ENCODE measurements at regions not wholly inside any gene's neighbourhood (a gene's known extent, or its start where the extent isn't known, plus 50 kb on each side); places are given as distances from the start of the nearest gene placed in this dataset.

- TF ChIP-seq FOSL2 (IDR thresholded peaks at IDR 0.05; ENCODE audit: borderline replicate concordance, low read depth) (no peak), MAX (IDR thresholded peaks at IDR 0.05; ENCODE audit: low read depth) (no peak), TEAD4 (IDR thresholded peaks at IDR 0.05; ENCODE audit: borderline replicate concordance, insufficient read depth) (no peak), POLR2AphosphoS5 (IDR thresholded peaks at IDR 0.05; ENCODE audit: low read depth, low read length) (no peak), PBX3 (IDR thresholded peaks at IDR 0.05) (no peak), FOXM1 (IDR thresholded peaks at IDR 0.05; ENCODE audit: low read depth) (no peak)
- Histone ChIP-seq H3K4me1 (ENCODE audit: control insufficient read depth in 1 of 2, insufficient read depth in 2 of 2, low read depth in 1 of 2, low read length in 1 of 2) (no peaks in the 10 kb centered on the region), H3F3A (replicated peaks; ENCODE audit: insufficient read depth) (peaks cover 6% of the 10 kb centered on the region), H3K9ac (no peak overlapping the region), H4K20me1 (ENCODE audit: insufficient read depth) (no peaks in the 10 kb centered on the region), H3K9me3 (no peaks in the 10 kb centered on the region), H3K36me3 (replicated peaks in 1 of 2; ENCODE audit: control insufficient read depth in 1 of 2, insufficient read depth in 2 of 2, low read length in 1 of 2) (no peaks in the 10 kb centered on the region), H3K79me2 (ENCODE audit: insufficient read depth) (no peaks in the 10 kb centered on the region), H3K27me3 (ENCODE audit: insufficient read depth) (no peaks in the 10 kb centered on the region), H3K27ac (ENCODE audit: low read depth in 2 of 2, low read length in 1 of 2) (no peak overlapping the region), H3K9me2 (no peaks in the 10 kb centered on the region), H3K4me2 (no peak overlapping the region), H2AFZ (ENCODE audit: low read depth) (no peak overlapping the region), H3K4me3 (ENCODE audit: low read depth in 2 of 2, low read length in 1 of 2) (no peak overlapping the region)
- ChIA-PET CTCF (interaction anchor here (1.3 kb wide), 1 partner anchor 10 kb away, joined by 3 read pairs; no protein-coding TSS in a partner anchor), POLR2A (no interaction called here)
- WGBS (ENCODE audit: low lambda C conversion rate), result 52% methylated on average over 2 of the region's 2 CpGs
- no peak for DNase-seq
These were observed 134.8 kb upstream of the HMGA2 start for GRCh38 chr12:65689508-65689907.

- H2AFZ ChIP-seq (ENCODE audit: low read depth), result 0 out of 2 replicates have a peak overlapping the region, but pooled peaks have one; percentile 44
- no peaks in the 10 kb centered on the region for H4K20me1 ChIP-seq (ENCODE audit: insufficient read depth)
- ChIA-PET CTCF (interaction anchor here (1.3 kb wide), 1 partner anchor 9 kb away, joined by 3 read pairs; no protein-coding TSS in a partner anchor), POLR2A (no interaction called here)
- H3K27ac ChIP-seq (ENCODE audit: low read depth in 2 of 2, low read length in 1 of 2), result no peak overlapping the region
- no peak for DNase-seq
- H3K4me2 ChIP-seq, result no peak overlapping the region
- no peaks in the 10 kb centered on the region for H3K27me3 ChIP-seq (ENCODE audit: insufficient read depth)
- no peak overlapping the region for H3K9ac ChIP-seq
- H3K9me3 ChIP-seq, result no peaks in the 10 kb centered on the region
- H3K4me3 ChIP-seq (ENCODE audit: low read depth in 2 of 2, low read length in 1 of 2), result no peak overlapping the region
- H3K4me1 ChIP-seq (ENCODE audit: control insufficient read depth in 1 of 2, insufficient read depth in 2 of 2, low read depth in 1 of 2, low read length in 1 of 2), result peaks cover 0 to 4% of the 10 kb centered on the region in 2 experiments; a peak in 2 of 4 replicates
- no peaks in the 10 kb centered on the region for H3K79me2 ChIP-seq (ENCODE audit: insufficient read depth)
- no peak for TF ChIP-seq SIN3A (IDR thresholded peaks at IDR 0.05; ENCODE audit: borderline replicate concordance, low read depth, low read length)
- TF ChIP-seq NRF1 (IDR thresholded peaks at IDR 0.05; ENCODE audit: low read depth, low read length), result no peak
- H3F3A ChIP-seq (replicated peaks; ENCODE audit: insufficient read depth), result peaks cover 14% of the 10 kb centered on the region
- no peaks in the 10 kb centered on the region for H3K9me2 ChIP-seq
- 26% methylated on average over 1 of the region's 1 CpG for WGBS (ENCODE audit: low lambda C conversion rate)
- H3K36me3 ChIP-seq (replicated peaks in 1 of 2; ENCODE audit: control insufficient read depth in 1 of 2, insufficient read depth in 2 of 2, low read length in 1 of 2), result no peaks in the 10 kb centered on the region
These were observed 133.8 kb upstream of the HMGA2 start for GRCh38 chr12:65690477-65690876.

- H3K79me2 ChIP-seq (ENCODE audit: insufficient read depth), result no peaks in the 10 kb centered on the region
- POLR2A ChIA-PET, result no interaction called here
- 59% methylated on average over 3 of the region's 3 CpGs for WGBS (ENCODE audit: low lambda C conversion rate)
- H3K9ac ChIP-seq, result no peak overlapping the region
- H3K9me2 ChIP-seq, result no peaks in the 10 kb centered on the region
- H4K20me1 ChIP-seq (ENCODE audit: insufficient read depth), result no peaks in the 10 kb centered on the region
- H3K4me3 ChIP-seq (ENCODE audit: low read depth in 2 of 2, low read length in 1 of 2), result no peak overlapping the region
- H3F3A ChIP-seq (replicated peaks; ENCODE audit: insufficient read depth), result peaks cover 31% of the 10 kb centered on the region
- peaks cover 0 to 16% of the 10 kb centered on the region in 2 experiments; a peak in 3 of 4 replicates for H3K4me1 ChIP-seq (ENCODE audit: control insufficient read depth in 1 of 2, insufficient read depth in 2 of 2, low read depth in 1 of 2, low read length in 1 of 2)
- peak overlapping the region in 1 of 2 experiments; percentile 97; a peak in 1 of 4 replicates for H3K27ac ChIP-seq (ENCODE audit: low read depth in 2 of 2, low read length in 1 of 2)
- H3K9me3 ChIP-seq, result no peaks in the 10 kb centered on the region
- TF ChIP-seq MAX (IDR thresholded peaks at IDR 0.05; ENCODE audit: low read depth), result no peak
- no peak for TF ChIP-seq USF2 (IDR thresholded peaks at IDR 0.05; ENCODE audit: borderline replicate concordance, low read depth, low read length)
- no peak for TF ChIP-seq GABPA (IDR thresholded peaks at IDR 0.05; ENCODE audit: low read depth)
- TF ChIP-seq SMC3 (IDR thresholded peaks at IDR 0.05; ENCODE audit: low read depth, low read length), result no peak
- CTCF ChIA-PET, result no interaction called here
- no peaks in the 10 kb centered on the region for H3K27me3 ChIP-seq (ENCODE audit: insufficient read depth)
- no peaks in the 10 kb centered on the region for H3K36me3 ChIP-seq (replicated peaks in 1 of 2; ENCODE audit: control insufficient read depth in 1 of 2, insufficient read depth in 2 of 2, low read length in 1 of 2)
- no peak for DNase-seq
- H3K4me2 ChIP-seq, result no peak overlapping the region
- H2AFZ ChIP-seq (ENCODE audit: low read depth), result no peak overlapping the region
These were observed 130.2 kb upstream of the HMGA2 start for GRCh38 chr12:65694130-65694529.

Data from SK-N-SH (cell line).